ENCODE measurements at regions not wholly inside any gene's neighbourhood (a gene's known extent, or its start where the extent isn't known, plus 50 kb on each side); places are given as distances from the start of the nearest gene placed in this dataset.

DNA sequence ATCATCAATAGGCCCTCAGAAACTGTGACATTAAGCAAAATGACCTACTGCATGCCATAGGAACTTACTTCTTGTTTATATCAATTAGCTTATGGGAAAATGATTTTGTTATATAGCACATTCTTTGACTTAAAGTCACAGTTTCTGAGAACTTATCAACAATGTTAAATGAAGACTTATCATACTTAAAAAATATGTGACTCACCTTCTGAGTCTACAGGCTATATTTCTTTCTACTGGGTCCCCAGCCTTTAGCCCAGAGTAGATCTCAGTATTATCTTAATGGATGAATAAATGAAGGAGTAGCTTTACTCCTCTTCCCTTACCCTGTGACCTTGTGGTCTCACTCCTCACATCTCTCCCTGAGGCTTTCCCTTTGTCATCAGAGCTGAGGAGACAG, 180.2 kb downstream of the MAFB start:
- Mint-ChIP-seq H3K4me1 (no peaks in the 10 kb centered on the region), H3K9me3 (no peaks in the 10 kb centered on the region), H3K27ac (no peak overlapping the region), H3K36me3 (no peaks in the 10 kb centered on the region), H3K27me3 (peaks cover 0 to 2% of the 10 kb centered on the region in 2 donors), H3K4me3 (no peak overlapping the region)
- Histone ChIP-seq H3K4me1 (ENCODE audit: insufficient read depth, low read length) (no peaks in the 10 kb centered on the region), H3K36me3 (ENCODE audit: insufficient read depth, low read length) (no peaks in the 10 kb centered on the region), H3K4me3 (ENCODE audit: low read length in 2 of 2) (no peak overlapping the region), H3K27me3 (ENCODE audit: insufficient read depth, low read length) (no peaks in the 10 kb centered on the region), H3K9me3 (ENCODE audit: control insufficient read depth in 1 of 2, low read length in 2 of 2) (no peaks in the 10 kb centered on the region), H3K27ac (ENCODE audit: low read depth, low read length) (no peak overlapping the region)
- no peak for DNase-seq
- POLR2A ChIA-PET (ENCODE audit: partially characterized antibody): no interaction called here
- intact Hi-C loops (cut with micrococcal nuclease): no loop called here
- CTCF ChIA-PET (ENCODE audit: partially characterized antibody): no interaction called here

DNA sequence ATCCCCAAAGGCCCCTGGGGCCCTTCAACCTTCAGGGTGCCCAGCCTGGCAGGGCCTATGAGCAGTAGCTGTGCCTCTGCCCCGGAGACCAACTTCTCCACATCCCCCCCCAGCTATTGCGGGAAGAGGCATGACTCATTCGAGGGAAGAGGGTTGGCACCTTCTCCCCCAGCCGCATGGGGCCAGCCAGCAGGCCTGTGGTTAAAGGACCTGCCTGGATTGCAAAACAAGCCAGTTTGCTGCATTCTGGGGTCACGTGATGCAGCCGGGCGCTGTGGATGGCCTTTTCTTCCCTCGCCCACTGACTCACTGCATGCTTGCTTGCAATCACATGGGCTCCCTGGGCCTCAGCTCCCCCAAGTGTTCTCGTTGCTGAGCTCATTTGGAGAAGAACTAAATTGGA, 182.5 kb downstream of the MAFB start:
- Histone ChIP-seq H3K9me3 (ENCODE audit: control insufficient read depth in 1 of 2, low read length in 2 of 2) (no peaks in the 10 kb centered on the region), H3K27me3 (ENCODE audit: insufficient read depth, low read length) (no peaks in the 10 kb centered on the region), H3K27ac (ENCODE audit: low read depth, low read length) (no peak overlapping the region), H3K4me1 (ENCODE audit: insufficient read depth, low read length) (no peaks in the 10 kb centered on the region), H3K4me3 (ENCODE audit: low read length in 2 of 2) (no peak overlapping the region), H3K36me3 (ENCODE audit: insufficient read depth, low read length) (no peaks in the 10 kb centered on the region)
- H3K27me3 Mint-ChIP-seq: peaks cover 0 to 2% of the 10 kb centered on the region in 2 donors
- no peak overlapping the region for H3K27ac Mint-ChIP-seq
- DNase-seq: no peak
- intact Hi-C loops (cut with micrococcal nuclease): no loop called here
- peaks cover 0 to 2% (median 0%) of the 10 kb centered on the region in 8 donors for H3K9me3 Mint-ChIP-seq
- H3K4me3 Mint-ChIP-seq: no peak overlapping the region
- ChIA-PET CTCF (ENCODE audit: partially characterized antibody) (no interaction called here), POLR2A (ENCODE audit: partially characterized antibody) (no interaction called here)
- H3K4me1 Mint-ChIP-seq: no peaks in the 10 kb centered on the region
- no peaks in the 10 kb centered on the region for H3K36me3 Mint-ChIP-seq

DNA sequence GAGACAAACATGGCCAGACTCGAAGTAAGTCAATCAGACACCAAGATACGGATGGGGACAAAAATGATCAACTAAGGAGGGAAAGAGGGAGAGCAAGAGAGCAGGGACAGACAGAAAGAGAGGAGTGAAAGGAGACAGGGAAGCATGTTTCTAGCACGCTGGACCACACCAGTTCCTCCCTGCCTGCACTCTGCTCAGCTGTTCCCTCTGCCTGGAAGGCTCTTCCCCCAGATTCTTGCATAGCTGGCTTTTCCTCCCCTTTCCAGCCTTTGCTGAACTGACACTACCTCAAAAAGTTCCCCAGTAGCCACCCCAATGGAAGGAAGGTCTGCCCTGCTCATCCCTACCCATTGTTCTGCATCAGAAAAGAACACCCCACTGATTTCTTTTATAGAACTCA, 185.9 kb downstream of the MAFB start:
- intact Hi-C loops (cut with micrococcal nuclease): no loop called here
- no peak overlapping the region for H3K4me3 ChIP-seq (ENCODE audit: low read length in 2 of 2)
- no peaks in the 10 kb centered on the region for H3K9me3 ChIP-seq (ENCODE audit: control insufficient read depth in 1 of 2, low read length in 2 of 2)
- Mint-ChIP-seq H3K4me1 (no peaks in the 10 kb centered on the region), H3K27ac (no peak overlapping the region), H3K4me3 (no peak overlapping the region), H3K9me3 (peaks cover 0 to 2% (median 0%) of the 10 kb centered on the region in 8 donors), H3K27me3 (peaks cover 2 to 4% of the 10 kb centered on the region in 2 donors), H3K36me3 (no peaks in the 10 kb centered on the region)
- H3K27me3 ChIP-seq (ENCODE audit: insufficient read depth, low read length): no peaks in the 10 kb centered on the region
- H3K36me3 ChIP-seq (ENCODE audit: insufficient read depth, low read length): no peaks in the 10 kb centered on the region
- H3K4me1 ChIP-seq (ENCODE audit: insufficient read depth, low read length): no peaks in the 10 kb centered on the region
- ChIA-PET POLR2A (ENCODE audit: partially characterized antibody) (no interaction called here), CTCF (ENCODE audit: partially characterized antibody) (no interaction called here)
- DNase-seq: no peak
- H3K27ac ChIP-seq (ENCODE audit: low read depth, low read length): no peak overlapping the region

DNA sequence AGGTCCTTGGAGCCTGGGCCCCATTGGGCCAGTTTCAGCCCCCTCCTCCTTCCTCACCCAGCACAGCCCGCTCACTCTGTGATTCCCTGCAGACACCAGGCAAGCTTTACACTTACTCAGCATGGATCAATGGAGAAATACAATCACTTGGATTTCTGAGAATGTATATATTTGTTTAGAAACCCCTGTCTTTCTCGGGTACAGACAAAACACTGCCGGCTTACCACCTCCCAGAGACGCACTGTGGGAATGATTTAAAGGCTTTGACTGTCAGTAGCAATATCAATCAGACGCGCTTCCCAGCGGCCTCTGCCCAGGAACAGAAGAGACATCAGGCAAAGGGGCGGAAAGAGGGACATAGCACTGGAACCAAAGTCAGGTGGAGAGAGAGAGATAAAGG, 186.5 kb downstream of the MAFB start:
- H3K36me3 Mint-ChIP-seq: no peaks in the 10 kb centered on the region
- H3K27ac Mint-ChIP-seq: no peak overlapping the region
- CTCF ChIA-PET (ENCODE audit: partially characterized antibody): no interaction called here
- H3K4me3 ChIP-seq (ENCODE audit: low read length in 2 of 2): no peak overlapping the region
- H3K27me3 Mint-ChIP-seq: peaks cover 2 to 4% of the 10 kb centered on the region in 2 donors
- H3K4me3 Mint-ChIP-seq: no peak overlapping the region
- H3K27me3 ChIP-seq (ENCODE audit: insufficient read depth, low read length): no peaks in the 10 kb centered on the region
- H3K9me3 ChIP-seq (ENCODE audit: control insufficient read depth in 1 of 2, low read length in 2 of 2): no peaks in the 10 kb centered on the region
- no peaks in the 10 kb centered on the region for H3K4me1 ChIP-seq (ENCODE audit: insufficient read depth, low read length)
- POLR2A ChIA-PET (ENCODE audit: partially characterized antibody): no interaction called here
- no peak for DNase-seq
- H3K9me3 Mint-ChIP-seq: peaks cover 0 to 2% (median 0%) of the 10 kb centered on the region in 8 donors
- H3K36me3 ChIP-seq (ENCODE audit: insufficient read depth, low read length): no peaks in the 10 kb centered on the region
- intact Hi-C loops (cut with micrococcal nuclease): no loop called here
- H3K27ac ChIP-seq (ENCODE audit: low read depth, low read length): no peak overlapping the region
- no peaks in the 10 kb centered on the region for H3K4me1 Mint-ChIP-seq

DNA sequence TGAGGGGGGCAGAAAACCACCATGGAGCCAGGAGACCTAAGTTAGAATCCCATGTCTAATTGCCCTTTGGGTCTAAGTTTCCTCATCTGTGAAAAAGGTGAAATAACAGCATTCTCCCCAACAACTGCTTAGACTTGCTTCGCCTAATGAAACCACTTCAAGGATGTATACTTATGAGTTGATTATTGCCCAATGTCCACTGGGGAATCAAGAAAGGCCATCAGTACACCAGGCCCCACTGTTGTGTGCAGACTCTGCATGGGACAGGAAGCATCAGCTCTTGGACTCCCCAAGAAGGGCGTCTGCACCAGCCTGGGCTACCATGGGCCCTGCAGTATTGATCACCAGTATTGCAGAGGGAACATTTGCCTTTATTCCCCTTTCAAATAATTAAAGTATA, 189.6 kb downstream of the MAFB start:
- H3K4me3 Mint-ChIP-seq: no peak overlapping the region
- no peak overlapping the region for H3K27ac Mint-ChIP-seq
- Histone ChIP-seq H3K36me3 (ENCODE audit: insufficient read depth, low read length) (no peaks in the 10 kb centered on the region), H3K9me3 (ENCODE audit: control insufficient read depth in 1 of 2, low read length in 2 of 2) (no peaks in the 10 kb centered on the region), H3K27ac (ENCODE audit: low read depth, low read length) (no peak overlapping the region), H3K4me3 (ENCODE audit: low read length in 2 of 2) (no peak overlapping the region), H3K27me3 (ENCODE audit: insufficient read depth, low read length) (no peaks in the 10 kb centered on the region), H3K4me1 (ENCODE audit: insufficient read depth, low read length) (no peaks in the 10 kb centered on the region)
- no peaks in the 10 kb centered on the region for H3K4me1 Mint-ChIP-seq
- no peaks in the 10 kb centered on the region for H3K36me3 Mint-ChIP-seq
- POLR2A ChIA-PET (ENCODE audit: partially characterized antibody): no interaction called here
- peaks cover 4 to 5% of the 10 kb centered on the region in 2 donors for H3K27me3 Mint-ChIP-seq
- peaks cover 0 to 2% (median 2%) of the 10 kb centered on the region in 8 donors for H3K9me3 Mint-ChIP-seq
- CTCF ChIA-PET (ENCODE audit: partially characterized antibody): no interaction called here
- DNase-seq: no peak
- intact Hi-C loops (cut with micrococcal nuclease): no loop called here

DNA sequence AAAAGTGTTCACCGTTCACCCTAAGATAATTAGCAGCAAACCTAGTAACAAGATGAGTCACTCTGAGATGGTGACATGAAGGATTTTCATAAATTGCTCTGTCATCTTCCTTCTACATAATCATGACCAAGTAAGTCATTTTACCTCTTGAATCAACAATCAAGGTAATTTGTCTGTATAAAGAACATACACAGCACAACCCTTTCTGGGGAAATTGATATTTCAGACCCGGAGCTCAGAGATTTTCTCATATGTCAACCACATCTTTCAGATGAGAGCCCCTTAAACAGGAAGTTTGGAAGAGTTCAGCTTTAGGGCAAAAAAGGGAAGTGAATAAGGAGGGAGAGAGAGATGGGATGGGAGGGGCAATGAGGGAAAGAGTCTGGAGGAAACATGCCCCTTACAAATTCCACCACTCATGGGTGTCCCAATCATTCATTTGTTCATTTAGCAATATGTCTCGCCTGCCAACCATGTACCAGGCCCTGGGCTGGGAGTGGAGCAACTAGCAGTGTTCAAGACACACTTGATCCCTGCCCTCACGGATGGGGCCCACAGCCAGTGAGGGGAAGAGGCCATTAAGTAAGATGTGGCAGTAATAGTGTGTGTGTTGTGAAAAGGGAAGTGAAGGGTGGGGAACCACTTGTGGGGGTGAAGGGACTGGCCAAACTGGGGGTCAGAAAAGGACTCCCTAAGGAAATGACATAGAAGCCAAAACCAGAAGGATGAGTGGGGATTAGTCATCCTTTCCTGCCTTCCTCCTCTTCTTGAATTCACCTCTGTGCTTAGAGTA, 190.9 kb downstream of the MAFB start:
- POLR2A ChIA-PET (ENCODE audit: partially characterized antibody): no interaction called here
- no peak overlapping the region for H3K4me3 Mint-ChIP-seq

DNA sequence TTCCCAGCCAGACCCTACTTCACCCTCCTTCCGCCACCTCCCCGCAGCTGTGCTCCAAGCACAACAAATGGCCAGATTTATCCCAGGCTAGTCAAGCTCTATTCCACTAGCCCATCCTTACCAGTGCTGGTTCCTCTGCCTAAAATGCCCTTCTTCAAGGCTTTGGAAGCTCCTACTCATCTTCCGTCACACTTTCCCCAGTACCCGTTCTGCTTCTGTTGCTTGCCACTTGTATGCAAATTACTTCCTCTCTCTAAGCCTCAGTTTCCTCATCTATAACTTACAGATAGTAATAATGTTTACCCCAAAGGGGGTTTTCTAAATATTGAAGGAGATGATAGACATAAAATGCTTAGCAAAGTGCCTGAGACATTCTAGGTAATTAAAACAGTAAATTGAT, 193.1 kb downstream of the MAFB start:
- Histone ChIP-seq H3K27ac (ENCODE audit: low read depth, low read length) (no peak overlapping the region), H3K36me3 (ENCODE audit: insufficient read depth, low read length) (no peaks in the 10 kb centered on the region), H3K27me3 (ENCODE audit: insufficient read depth, low read length) (no peaks in the 10 kb centered on the region), H3K4me1 (ENCODE audit: insufficient read depth, low read length) (no peaks in the 10 kb centered on the region), H3K9me3 (ENCODE audit: control insufficient read depth in 1 of 2, low read length in 2 of 2) (no peaks in the 10 kb centered on the region), H3K4me3 (ENCODE audit: low read length in 2 of 2) (no peak overlapping the region)
- peaks cover 3 to 5% of the 10 kb centered on the region in 2 donors for H3K27me3 Mint-ChIP-seq
- no peak for DNase-seq
- intact Hi-C loops (cut with micrococcal nuclease): no loop called here
- POLR2A ChIA-PET (ENCODE audit: partially characterized antibody): no interaction called here
- H3K36me3 Mint-ChIP-seq: no peaks in the 10 kb centered on the region
- CTCF ChIA-PET (ENCODE audit: partially characterized antibody): no interaction called here
- H3K9me3 Mint-ChIP-seq: peaks cover 0 to 2% (median under 1%) of the 10 kb centered on the region in 8 donors
- H3K4me3 Mint-ChIP-seq: no peak overlapping the region
- H3K27ac Mint-ChIP-seq: no peak overlapping the region
- no peaks in the 10 kb centered on the region for H3K4me1 Mint-ChIP-seq

More for the DNA sequence above, 190.9 kb downstream of the MAFB start:
- H3K27me3 ChIP-seq (ENCODE audit: insufficient read depth, low read length): no peaks in the 10 kb centered on the region
- H3K27ac Mint-ChIP-seq: no peak overlapping the region
- peaks cover 0 to 2% (median 2%) of the 10 kb centered on the region in 8 donors for H3K9me3 Mint-ChIP-seq
- H3K4me1 Mint-ChIP-seq: no peaks in the 10 kb centered on the region
- no peak for DNase-seq
- H3K4me3 ChIP-seq (ENCODE audit: low read length in 2 of 2): no peak overlapping the region
- peaks cover 4 to 5% of the 10 kb centered on the region in 2 donors for H3K27me3 Mint-ChIP-seq
- no peaks in the 10 kb centered on the region for H3K36me3 ChIP-seq (ENCODE audit: insufficient read depth, low read length)
- no peaks in the 10 kb centered on the region for H3K9me3 ChIP-seq (ENCODE audit: control insufficient read depth in 1 of 2, low read length in 2 of 2)
- H3K27ac ChIP-seq (ENCODE audit: low read depth, low read length): no peak overlapping the region
- intact Hi-C loops (cut with micrococcal nuclease): no loop called here
- H3K4me1 ChIP-seq (ENCODE audit: insufficient read depth, low read length): no peaks in the 10 kb centered on the region
- CTCF ChIA-PET (ENCODE audit: partially characterized antibody): no interaction called here
- no peaks in the 10 kb centered on the region for H3K36me3 Mint-ChIP-seq
